ENCODE measurements at regions not wholly inside any gene's neighbourhood (a gene's known extent, or its start where the extent isn't known, plus 50 kb on each side); places are given as distances from the start of the nearest gene placed in this dataset.

GRCh38 chr2:8606649-8607550 lies 75.0 kb upstream of the ID2 start:
- Histone ChIP-seq H3K79me2 (ENCODE audit: insufficient read depth, low read length) (no peaks in the 10 kb centered on the region), H2AFZ (ENCODE audit: low read length) (no peak overlapping the region), H3K9ac (ENCODE audit: low read depth, low read length, poor library complexity, severe bottlenecking) (no peak overlapping the region), H3K4me2 (ENCODE audit: low read depth, low read length, poor library complexity, severe bottlenecking) (no peak overlapping the region), H3K9me3 (ENCODE audit: insufficient read depth, low read depth, low read length) (peaks cover 4% of the 10 kb centered on the region; the same call in 1 of the 2 replicates), H3K4me3 (ENCODE audit: low read length, poor library complexity, severe bottlenecking) (no peak overlapping the region), H3K9me2 (replicated peaks; ENCODE audit: low read depth, low read length) (no peaks in the 10 kb centered on the region), H3K36me3 (ENCODE audit: insufficient read depth, low read length) (no peaks in the 10 kb centered on the region), H3K4me1 (ENCODE audit: insufficient read depth, low read length, poor library complexity, severe bottlenecking) (peaks cover 18% of the 10 kb centered on the region), H3K27me3 (ENCODE audit: insufficient read depth, low read length, poor library complexity, severe bottlenecking) (no peaks in the 10 kb centered on the region), H4K20me1 (ENCODE audit: insufficient read depth, low read length, poor library complexity, severe bottlenecking) (no peaks in the 10 kb centered on the region), H3F3A (ENCODE audit: low read depth) (no peaks in the 10 kb centered on the region)
- no peak for TF ChIP-seq EZH2phosphoT487 (IDR thresholded peaks at IDR 0.05; ENCODE audit: borderline replicate concordance)
- TF ChIP-seq, protein P1, sequence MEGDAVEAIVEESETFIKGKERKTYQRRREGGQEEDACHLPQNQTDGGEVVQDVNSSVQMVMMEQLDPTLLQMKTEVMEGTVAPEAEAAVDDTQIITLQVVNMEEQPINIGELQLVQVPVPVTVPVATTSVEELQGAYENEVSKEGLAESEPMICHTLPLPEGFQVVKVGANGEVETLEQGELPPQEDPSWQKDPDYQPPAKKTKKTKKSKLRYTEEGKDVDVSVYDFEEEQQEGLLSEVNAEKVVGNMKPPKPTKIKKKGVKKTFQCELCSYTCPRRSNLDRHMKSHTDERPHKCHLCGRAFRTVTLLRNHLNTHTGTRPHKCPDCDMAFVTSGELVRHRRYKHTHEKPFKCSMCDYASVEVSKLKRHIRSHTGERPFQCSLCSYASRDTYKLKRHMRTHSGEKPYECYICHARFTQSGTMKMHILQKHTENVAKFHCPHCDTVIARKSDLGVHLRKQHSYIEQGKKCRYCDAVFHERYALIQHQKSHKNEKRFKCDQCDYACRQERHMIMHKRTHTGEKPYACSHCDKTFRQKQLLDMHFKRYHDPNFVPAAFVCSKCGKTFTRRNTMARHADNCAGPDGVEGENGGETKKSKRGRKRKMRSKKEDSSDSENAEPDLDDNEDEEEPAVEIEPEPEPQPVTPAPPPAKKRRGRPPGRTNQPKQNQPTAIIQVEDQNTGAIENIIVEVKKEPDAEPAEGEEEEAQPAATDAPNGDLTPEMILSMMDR (conservative IDR thresholded peaks at IDR 0.05; ENCODE audit: low read length): no peak

GRCh38 chr2:8607606-8608005 lies 74.2 kb upstream of the ID2 start:
- Histone ChIP-seq H3K9ac (ENCODE audit: low read depth, low read length, poor library complexity, severe bottlenecking) (no peak overlapping the region), H3K27me3 (ENCODE audit: insufficient read depth, low read length, poor library complexity, severe bottlenecking) (no peaks in the 10 kb centered on the region), H3K9me2 (replicated peaks; ENCODE audit: low read depth, low read length) (no peaks in the 10 kb centered on the region), H3K36me3 (ENCODE audit: insufficient read depth, low read length) (no peaks in the 10 kb centered on the region), H3K4me1 (ENCODE audit: insufficient read depth, low read length, poor library complexity, severe bottlenecking) (peaks cover 18% of the 10 kb centered on the region), H3K4me2 (ENCODE audit: low read depth, low read length, poor library complexity, severe bottlenecking) (no peak overlapping the region), H3K4me3 (ENCODE audit: low read length, poor library complexity, severe bottlenecking) (no peak overlapping the region), H3K79me2 (ENCODE audit: insufficient read depth, low read length) (no peaks in the 10 kb centered on the region), H4K20me1 (ENCODE audit: insufficient read depth, low read length, poor library complexity, severe bottlenecking) (no peaks in the 10 kb centered on the region), H3F3A (ENCODE audit: low read depth) (no peaks in the 10 kb centered on the region), H2AFZ (ENCODE audit: low read length) (no peak overlapping the region), H3K9me3 (ENCODE audit: insufficient read depth, low read depth, low read length) (peaks cover 4% of the 10 kb centered on the region; the same call in 1 of the 2 replicates)
- TF ChIP-seq EZH2phosphoT487 (IDR thresholded peaks at IDR 0.05; ENCODE audit: borderline replicate concordance): no peak
- TF ChIP-seq, protein P1 (conservative IDR thresholded peaks at IDR 0.05; ENCODE audit: low read length): no peak

- no peaks in the 10 kb centered on the region for H3K79me2 ChIP-seq (ENCODE audit: insufficient read depth, low read length)
- no peaks in the 10 kb centered on the region for H3K27me3 ChIP-seq (ENCODE audit: insufficient read depth, low read length, poor library complexity, severe bottlenecking)
- no peaks in the 10 kb centered on the region for H4K20me1 ChIP-seq (ENCODE audit: insufficient read depth, low read length, poor library complexity, severe bottlenecking)
- no peaks in the 10 kb centered on the region for H3K36me3 ChIP-seq (ENCODE audit: insufficient read depth, low read length)
- no peak for TF ChIP-seq EZH2phosphoT487 (IDR thresholded peaks at IDR 0.05; ENCODE audit: borderline replicate concordance)
- TF ChIP-seq, protein P1 (conservative IDR thresholded peaks at IDR 0.05; ENCODE audit: low read length): no peak
- H3K9ac ChIP-seq (ENCODE audit: low read depth, low read length, poor library complexity, severe bottlenecking): no peak overlapping the region
- peak overlapping the region; percentile 2 for H3K4me2 ChIP-seq (ENCODE audit: low read depth, low read length, poor library complexity, severe bottlenecking)
- no peaks in the 10 kb centered on the region for H3F3A ChIP-seq (ENCODE audit: low read depth)
- no peak overlapping the region for H2AFZ ChIP-seq (ENCODE audit: low read length)
- no peaks in the 10 kb centered on the region for H3K9me2 ChIP-seq (replicated peaks; ENCODE audit: low read depth, low read length)
- H3K4me3 ChIP-seq (ENCODE audit: low read length, poor library complexity, severe bottlenecking): no peak overlapping the region
- H3K9me3 ChIP-seq (ENCODE audit: insufficient read depth, low read depth, low read length): peaks cover 4% of the 10 kb centered on the region; the same call in 1 of the 2 replicates
- peaks cover 18% of the 10 kb centered on the region for H3K4me1 ChIP-seq (ENCODE audit: insufficient read depth, low read length, poor library complexity, severe bottlenecking)
These were observed 73.4 kb upstream of the ID2 start for GRCh38 chr2:8608411-8608954.

Data from Loucy (cell line).